ENCODE measurements at regions not wholly inside any gene's neighbourhood (a gene's known extent, or its start where the extent isn't known, plus 50 kb on each side); places are given as distances from the start of the nearest gene placed in this dataset.
"Not testable (repeated sequence)": the region's sequence is repeated elsewhere in the genome, so short reads cannot be mapped to it uniquely, and the experiment has no call there.

GRCh38 chr7:85829176-85829575 lies 642.3 kb upstream of the SEMA3D start:
- no peak for DNase-seq (ENCODE audit: low spot score)
- intact Hi-C loops (cut with DNase I) = no loop called here

GRCh38 chr7:85828614-85829013 lies 641.8 kb upstream of the SEMA3D start:
- intact Hi-C loops (cut with DNase I) = no loop called here
- DNase-seq (ENCODE audit: low spot score) = no peak

GRCh38 chr7:85823396-85824080 lies 636.7 kb upstream of the SEMA3D start:
- intact Hi-C loops (cut with DNase I) = no loop called here
- no peak for DNase-seq (ENCODE audit: low spot score)

- no peak for DNase-seq (ENCODE audit: low spot score)
- intact Hi-C loops (cut with DNase I) = no loop called here
These were observed 635.1 kb upstream of the SEMA3D start for GRCh38 chr7:85821926-85822325.

- intact Hi-C loops (cut with DNase I) = no loop called here
- no peak for DNase-seq (ENCODE audit: low spot score)
These were observed 634.0 kb upstream of the SEMA3D start for GRCh38 chr7:85820702-85821443.

GRCh38 chr7:85815526-85815925 lies 628.7 kb upstream of the SEMA3D start:
- DNase-seq (ENCODE audit: low spot score) = no peak
- intact Hi-C loops (cut with DNase I) = no loop called here

- no peak for DNase-seq (ENCODE audit: low spot score)
- intact Hi-C loops (cut with DNase I) = no loop called here
These were observed 619.5 kb upstream of the SEMA3D start for GRCh38 chr7:85806321-85806720.

- intact Hi-C loops (cut with DNase I) = no loop called here
- DNase-seq (ENCODE audit: low spot score) = no peak
These were observed 618.8 kb upstream of the SEMA3D start for GRCh38 chr7:85805656-85806055.

- intact Hi-C loops (cut with DNase I) = no loop called here
- DNase-seq (ENCODE audit: low spot score) = no peak
These were observed 618.4 kb upstream of the SEMA3D start for GRCh38 chr7:85805249-85805648.

GRCh38 chr7:85802211-85802610 lies 615.4 kb upstream of the SEMA3D start:
- intact Hi-C loops (cut with DNase I) = no loop called here
- DNase-seq (ENCODE audit: low spot score) = no peak

- no peak for DNase-seq (ENCODE audit: low spot score)
- intact Hi-C loops (cut with DNase I) = no loop called here
These were observed 610.1 kb upstream of the SEMA3D start for GRCh38 chr7:85796956-85797355.

GRCh38 chr7:85791098-85791497 lies 604.2 kb upstream of the SEMA3D start:
- DNase-seq (ENCODE audit: low spot score); intact Hi-C loops (cut with DNase I): not testable (repeated sequence)

GRCh38 chr7:85781606-85782005 lies 594.8 kb upstream of the SEMA3D start:
- DNase-seq (ENCODE audit: low spot score) = no peak
- intact Hi-C loops (cut with DNase I) = no loop called here

- DNase-seq (ENCODE audit: low spot score) = no peak
- intact Hi-C loops (cut with DNase I) = no loop called here
These were observed 590.0 kb upstream of the SEMA3D start for GRCh38 chr7:85776691-85777345.

- intact Hi-C loops (cut with DNase I) = no loop called here
- no peak for DNase-seq (ENCODE audit: low spot score)
These were observed 588.6 kb upstream of the SEMA3D start for GRCh38 chr7:85775431-85775830.

- intact Hi-C loops (cut with DNase I) = no loop called here
- peak; percentile 7 for DNase-seq (ENCODE audit: low spot score)
These were observed 588.1 kb upstream of the SEMA3D start for GRCh38 chr7:85774986-85775385.

GRCh38 chr7:85773116-85773728 lies 586.4 kb upstream of the SEMA3D start:
- intact Hi-C loops (cut with DNase I) = no loop called here
- no peak for DNase-seq (ENCODE audit: low spot score)

GRCh38 chr7:85771516-85771915 lies 584.7 kb upstream of the SEMA3D start:
- DNase-seq (ENCODE audit: low spot score) = no peak
- intact Hi-C loops (cut with DNase I) = no loop called here

- DNase-seq (ENCODE audit: low spot score) = no peak
- intact Hi-C loops (cut with DNase I) = no loop called here
These were observed 583.5 kb upstream of the SEMA3D start for GRCh38 chr7:85770332-85770731.

- intact Hi-C loops (cut with DNase I) = no loop called here
- no peak for DNase-seq (ENCODE audit: low spot score)
These were observed 578.9 kb upstream of the SEMA3D start for GRCh38 chr7:85765698-85766298.

Data from cardiac septum (tissue), 1 donor.